ENCODE measurements at regions not wholly inside any gene's neighbourhood (a gene's known extent, or its start where the extent isn't known, plus 50 kb on each side); places are given as distances from the start of the nearest gene placed in this dataset.

- no peak overlapping the region for H3K56ac ChIP-seq (ENCODE audit: insufficient read length, low read depth, low read length)
- no peaks in the 10 kb centered on the region for H3K4me1 Mint-ChIP-seq
- H2BK12ac ChIP-seq (ENCODE audit: insufficient read length, low read depth, low read length): no peak overlapping the region
- H3K9ac ChIP-seq (ENCODE audit: extremely low read depth, insufficient read length, low read length): no peak overlapping the region
- no peak overlapping the region for H3K14ac ChIP-seq (ENCODE audit: insufficient read depth, low read length)
- no peak for DNase-seq
- H3K4me3 Mint-ChIP-seq: no peak overlapping the region
- no CpG with 5 or more reads among the region's 1 CpG for WGBS (ENCODE audit: extremely low coverage, insufficient read length, low lambda C conversion rate)
- H2AFZ ChIP-seq (ENCODE audit: low read length): no peak overlapping the region
- TF ChIP-seq CTCF (conservative IDR thresholded peaks at IDR 0.05): no peak
- no peaks in the 10 kb centered on the region for H3K36me3 Mint-ChIP-seq (ENCODE audit: insufficient read depth in 1 of 3, low read depth in 3 of 3)
- H4K8ac ChIP-seq (replicated peaks; ENCODE audit: insufficient read length, low read depth, low read length): no peak overlapping the region
- no peak overlapping the region for H3K27ac ChIP-seq (ENCODE audit: insufficient read length, low read depth, low read length)
- no peaks in the 10 kb centered on the region for H3K27me3 Mint-ChIP-seq (ENCODE audit: low read depth)
- no peaks in the 10 kb centered on the region for H3K79me2 ChIP-seq (ENCODE audit: insufficient read depth, low read length)
- H3K23ac ChIP-seq (ENCODE audit: insufficient read length, low read depth, low read length): no peak overlapping the region
- H2AK5ac ChIP-seq (ENCODE audit: insufficient read length, low read length): no peak overlapping the region
- no peak overlapping the region for H2BK20ac ChIP-seq (ENCODE audit: low read depth, low read length, poor library complexity, severe bottlenecking)
- no peak overlapping the region for H4K5ac ChIP-seq (ENCODE audit: insufficient read length, low read depth, low read length)
- no peak overlapping the region for H3K4ac ChIP-seq (ENCODE audit: low read depth, low read length)
- H4K20me1 ChIP-seq (ENCODE audit: control insufficient read depth, insufficient read depth, insufficient read length): no peaks in the 10 kb centered on the region
- H3K9me3 Mint-ChIP-seq: peaks cover 51 to 77% of the 10 kb centered on the region in 2 experiments
- no peaks in the 10 kb centered on the region for H3K23me2 ChIP-seq (ENCODE audit: insufficient read length, low read depth, low read length, poor library complexity, severe bottlenecking)
- no peak overlapping the region for H2BK15ac ChIP-seq (ENCODE audit: low read depth, low read length)
- H3K9me3 ChIP-seq (ENCODE audit: control insufficient read depth, low read depth, low read length): no peaks in the 10 kb centered on the region
- H3T11ph ChIP-seq (ENCODE audit: low read length): no peak overlapping the region
- H3K27me3 ChIP-seq (ENCODE audit: insufficient read depth, low read length): no peaks in the 10 kb centered on the region
- H3K4me2 ChIP-seq (ENCODE audit: insufficient read depth, insufficient read length, low read length): no peak overlapping the region
- H2BK5ac ChIP-seq (ENCODE audit: insufficient read length, low read length): no peak overlapping the region
- no peak overlapping the region for H3K27ac Mint-ChIP-seq
- H3K79me1 ChIP-seq (ENCODE audit: insufficient read depth, low read depth, low read length, poor library complexity, severe bottlenecking): no peaks in the 10 kb centered on the region
- H3K4me1 ChIP-seq (ENCODE audit: insufficient read depth, low read length): no peaks in the 10 kb centered on the region
- H2BK120ac ChIP-seq (ENCODE audit: low read depth, low read length, poor library complexity, severe bottlenecking): no peak overlapping the region
- no peak overlapping the region for H3K18ac ChIP-seq (ENCODE audit: insufficient read length, low read depth, low read length)
- H4K91ac ChIP-seq (ENCODE audit: insufficient read length, low read depth, low read length): no peak overlapping the region
Measured at GRCh38 chrX:14173873-14174272, 144.2 kb upstream of the GEMIN8 start.
